ENCODE measurements at regions not wholly inside any gene's neighbourhood (a gene's known extent, or its start where the extent isn't known, plus 50 kb on each side); places are given as distances from the start of the nearest gene placed in this dataset.
A peak's percentile ranks its signal among the peaks of the same experiment; 100 is the strongest.

DNA sequence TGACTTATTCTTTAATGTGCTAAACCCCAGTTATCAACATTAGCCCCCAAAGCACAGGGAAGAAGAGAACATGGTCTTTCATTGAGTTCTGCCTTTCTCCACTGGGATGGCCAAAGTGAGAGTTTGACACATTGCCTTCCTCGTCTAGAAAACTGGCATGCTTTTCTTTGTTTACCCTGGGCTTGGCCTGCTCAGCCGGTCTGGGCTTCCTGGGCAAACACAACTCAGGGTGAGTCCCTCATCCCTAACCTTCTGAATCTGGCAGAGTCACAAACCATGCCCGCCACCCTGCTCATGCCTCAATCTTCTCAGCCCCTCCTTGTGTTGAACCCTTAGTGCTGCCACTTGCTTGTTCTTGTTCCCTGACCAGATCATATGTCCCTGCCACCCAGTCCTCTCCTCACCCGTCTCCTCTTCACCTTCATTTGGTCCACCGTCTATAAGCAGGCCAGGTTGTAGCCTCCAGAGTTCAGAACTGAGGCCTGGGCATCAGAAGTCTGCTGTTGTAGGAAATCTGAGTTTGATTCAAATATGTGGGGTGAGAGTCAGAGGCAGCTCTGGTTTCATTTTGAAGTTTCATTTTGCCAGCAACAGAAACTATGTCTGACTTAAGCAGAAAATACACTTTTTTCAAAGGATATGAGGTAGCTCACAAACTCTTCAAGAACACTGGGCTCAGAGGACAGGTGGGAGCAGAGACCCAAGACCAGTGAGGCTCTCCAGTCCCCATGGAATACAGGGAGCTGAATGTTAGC, 217.6 kb downstream of the NDUFS4 start:
- intact Hi-C loops (cut with micrococcal nuclease), result no loop called here
- H3K4me1 ChIP-seq, result peaks cover 13% of the 10 kb centered on the region
- H3K27me3 ChIP-seq (ENCODE audit: low read depth), result no peaks in the 10 kb centered on the region
- no peak overlapping the region for H3K4me3 ChIP-seq
- TF ChIP-seq, protein P1, sequence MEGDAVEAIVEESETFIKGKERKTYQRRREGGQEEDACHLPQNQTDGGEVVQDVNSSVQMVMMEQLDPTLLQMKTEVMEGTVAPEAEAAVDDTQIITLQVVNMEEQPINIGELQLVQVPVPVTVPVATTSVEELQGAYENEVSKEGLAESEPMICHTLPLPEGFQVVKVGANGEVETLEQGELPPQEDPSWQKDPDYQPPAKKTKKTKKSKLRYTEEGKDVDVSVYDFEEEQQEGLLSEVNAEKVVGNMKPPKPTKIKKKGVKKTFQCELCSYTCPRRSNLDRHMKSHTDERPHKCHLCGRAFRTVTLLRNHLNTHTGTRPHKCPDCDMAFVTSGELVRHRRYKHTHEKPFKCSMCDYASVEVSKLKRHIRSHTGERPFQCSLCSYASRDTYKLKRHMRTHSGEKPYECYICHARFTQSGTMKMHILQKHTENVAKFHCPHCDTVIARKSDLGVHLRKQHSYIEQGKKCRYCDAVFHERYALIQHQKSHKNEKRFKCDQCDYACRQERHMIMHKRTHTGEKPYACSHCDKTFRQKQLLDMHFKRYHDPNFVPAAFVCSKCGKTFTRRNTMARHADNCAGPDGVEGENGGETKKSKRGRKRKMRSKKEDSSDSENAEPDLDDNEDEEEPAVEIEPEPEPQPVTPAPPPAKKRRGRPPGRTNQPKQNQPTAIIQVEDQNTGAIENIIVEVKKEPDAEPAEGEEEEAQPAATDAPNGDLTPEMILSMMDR (IDR thresholded peaks at IDR 0.05; ENCODE audit: borderline replicate concordance), result no peak
- H3K27ac ChIP-seq (replicated peaks), result no peak overlapping the region
- no peak for DNase-seq
- H3K9me3 ChIP-seq (replicated peaks), result no peaks in the 10 kb centered on the region
- H3K36me3 ChIP-seq, result no peaks in the 10 kb centered on the region

DNA sequence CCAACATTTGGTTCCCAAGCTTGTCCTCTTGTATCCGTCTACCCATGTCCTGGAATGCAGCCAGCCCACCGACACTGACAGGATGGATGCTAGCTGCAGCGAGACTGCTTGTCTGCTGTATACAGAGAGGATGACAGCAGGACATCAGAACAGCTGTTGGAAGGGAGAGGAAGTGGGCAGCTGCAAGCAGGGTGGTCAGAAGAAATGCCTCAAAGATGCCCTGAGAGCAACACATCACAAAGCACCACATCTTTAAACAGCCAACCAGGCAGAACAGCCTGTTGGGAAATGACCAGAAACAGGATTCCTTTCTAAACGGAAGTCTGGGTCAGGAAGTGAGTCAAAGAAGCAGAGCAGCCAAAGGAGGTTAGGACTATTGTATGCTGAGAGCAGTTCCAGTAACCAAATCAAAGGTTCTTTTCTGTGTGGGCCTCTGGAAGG, 219.1 kb downstream of the NDUFS4 start:
- Histone ChIP-seq H3K4me1 (peaks cover 13% of the 10 kb centered on the region), H3K27me3 (ENCODE audit: low read depth) (peaks cover 7% of the 10 kb centered on the region), H3K27ac (replicated peaks) (no peak overlapping the region), H3K4me3 (no peak overlapping the region), H3K36me3 (no peaks in the 10 kb centered on the region), H3K9me3 (replicated peaks) (no peaks in the 10 kb centered on the region)
- DNase-seq, result peak; percentile 27
- intact Hi-C loops (cut with micrococcal nuclease), result no loop called here
- TF ChIP-seq, protein P1 (IDR thresholded peaks at IDR 0.05; ENCODE audit: borderline replicate concordance), result no peak

DNA sequence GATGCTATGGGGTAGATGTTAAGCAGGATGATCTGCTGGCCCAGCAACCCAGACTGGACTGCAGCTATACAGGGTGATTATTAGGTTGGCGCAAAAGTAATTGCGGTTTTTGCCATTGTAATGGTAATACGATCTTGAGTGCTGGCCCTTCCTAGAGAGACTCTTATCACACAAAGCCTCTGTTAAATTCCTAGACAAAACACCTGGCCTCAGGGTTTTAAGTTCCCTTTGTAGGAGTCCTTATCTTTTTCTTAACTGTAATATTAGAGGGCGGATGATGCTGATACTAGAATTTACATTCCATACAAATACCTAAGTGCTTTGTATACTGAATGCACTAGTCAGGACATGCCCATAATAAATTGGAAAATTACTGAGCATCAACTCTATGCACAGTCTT, 222.2 kb downstream of the NDUFS4 start:
- TF ChIP-seq, protein P1 (IDR thresholded peaks at IDR 0.05; ENCODE audit: borderline replicate concordance), result no peak
- intact Hi-C loops (cut with micrococcal nuclease), result no loop called here
- H3K27ac ChIP-seq (replicated peaks), result no peak overlapping the region
- peaks cover 13% of the 10 kb centered on the region for H3K4me1 ChIP-seq
- H3K9me3 ChIP-seq (replicated peaks), result no peaks in the 10 kb centered on the region
- H3K36me3 ChIP-seq, result no peaks in the 10 kb centered on the region
- no peak overlapping the region for H3K4me3 ChIP-seq
- no peak for DNase-seq
- H3K27me3 ChIP-seq (ENCODE audit: low read depth), result peaks cover 7% of the 10 kb centered on the region

DNA sequence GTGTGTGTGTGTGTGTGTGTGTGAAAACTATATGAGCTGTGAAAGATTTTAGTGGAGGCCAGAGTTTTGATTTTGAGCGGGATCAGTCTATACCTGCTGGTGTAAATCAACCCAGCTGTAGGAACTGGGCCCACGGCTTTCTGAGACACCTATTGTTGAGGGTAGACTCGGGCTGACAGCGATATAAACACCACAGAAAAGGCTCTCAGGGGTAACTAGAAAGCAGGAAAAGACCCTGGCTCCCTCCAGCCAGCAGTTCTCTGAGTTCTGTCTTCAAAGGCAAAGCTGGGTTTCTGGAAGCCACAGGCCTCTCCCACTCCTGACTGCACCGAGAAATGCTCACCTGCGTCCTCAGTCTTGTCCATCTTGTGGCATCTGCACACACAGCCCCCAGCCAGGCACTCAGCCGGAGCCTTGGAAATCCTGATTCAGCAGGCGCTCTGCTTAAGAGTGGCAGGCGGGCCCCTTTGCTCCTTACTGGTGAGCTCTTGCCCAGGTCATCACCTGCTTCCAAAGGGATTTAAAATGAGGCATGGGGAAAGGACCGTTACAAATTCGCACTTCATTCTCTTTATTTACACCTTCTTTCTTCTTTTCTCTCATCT, 223.3 kb downstream of the NDUFS4 start:
- Histone ChIP-seq H3K27me3 (ENCODE audit: low read depth) (peaks cover 7% of the 10 kb centered on the region), H3K27ac (replicated peaks) (no peak overlapping the region), H3K4me3 (no peak overlapping the region), H3K4me1 (peaks cover 13% of the 10 kb centered on the region), H3K9me3 (replicated peaks) (peaks cover 6% of the 10 kb centered on the region), H3K36me3 (no peaks in the 10 kb centered on the region)
- no peak for DNase-seq
- intact Hi-C loops (cut with micrococcal nuclease), result no loop called here
- TF ChIP-seq, protein P1 (IDR thresholded peaks at IDR 0.05; ENCODE audit: borderline replicate concordance), result no peak

DNA sequence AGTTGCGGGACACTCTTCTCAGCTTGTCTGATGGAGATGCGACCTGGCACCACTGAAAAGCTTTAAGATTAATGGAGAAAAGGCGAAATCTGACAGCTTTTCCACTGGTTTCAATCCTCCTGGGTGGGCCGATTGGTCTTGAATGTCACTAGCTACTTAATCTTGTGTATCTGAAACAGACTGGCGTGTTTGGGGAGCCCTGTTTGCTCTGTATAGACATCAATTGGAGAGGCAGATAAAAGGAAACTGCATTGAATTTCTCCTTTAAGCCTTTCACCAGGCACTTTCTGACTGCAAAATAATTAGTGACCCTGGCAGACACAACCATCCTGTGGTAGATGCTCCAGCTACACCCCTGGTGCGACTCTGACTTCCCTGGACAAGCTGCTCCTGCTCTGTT, 224.2 kb downstream of the NDUFS4 start:
- no peak overlapping the region for H3K4me3 ChIP-seq
- H3K27me3 ChIP-seq (ENCODE audit: low read depth), result peaks cover 7% of the 10 kb centered on the region
- no peaks in the 10 kb centered on the region for H3K36me3 ChIP-seq
- peaks cover 5% of the 10 kb centered on the region for H3K4me1 ChIP-seq
- TF ChIP-seq, protein P1 (IDR thresholded peaks at IDR 0.05; ENCODE audit: borderline replicate concordance), result no peak
- DNase-seq, result no peak
- peaks cover 6% of the 10 kb centered on the region for H3K9me3 ChIP-seq (replicated peaks)
- H3K27ac ChIP-seq (replicated peaks), result no peak overlapping the region
- intact Hi-C loops (cut with micrococcal nuclease), result no loop called here

All from left ventricle myocardium inferior (tissue), 1 donor.